HG02759 (cell line): ENCODE measurements at regions not wholly inside any gene's neighbourhood (a gene's known extent, or its start where the extent isn't known, plus 50 kb on each side); places are given as distances from the start of the nearest gene placed in this dataset.

Experiments
- ATAC-seq: cut with Tn5 transposase; IDR thresholded peaks from one replicate; pipeline ENCODE4 v1.9.1; 2021; ENCODE audit warnings: mild to moderate bottlenecking, moderate library complexity; ENCODE audit not compliant: unreplicated experiment

DNA sequence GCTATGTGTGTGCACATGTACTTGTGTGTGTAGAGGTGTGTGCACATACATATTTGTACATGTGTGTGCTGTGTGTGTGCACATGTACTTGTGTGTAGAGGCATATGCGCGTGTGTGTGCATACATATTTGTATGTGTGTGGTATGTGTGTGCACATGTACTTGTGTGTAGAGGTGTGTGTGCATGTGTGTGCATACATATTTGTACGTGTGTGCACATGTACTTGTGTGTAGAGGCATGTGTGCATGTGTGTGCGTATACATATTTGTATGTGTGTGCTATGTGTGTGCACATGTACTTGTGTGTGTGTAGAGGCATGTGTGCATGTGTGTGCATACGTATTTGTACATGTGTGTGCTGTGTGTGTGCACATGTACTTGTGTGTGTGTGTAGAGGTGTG is 291.9 kb downstream of the AJAP1 start:
- ATAC-seq, result no peak

DNA sequence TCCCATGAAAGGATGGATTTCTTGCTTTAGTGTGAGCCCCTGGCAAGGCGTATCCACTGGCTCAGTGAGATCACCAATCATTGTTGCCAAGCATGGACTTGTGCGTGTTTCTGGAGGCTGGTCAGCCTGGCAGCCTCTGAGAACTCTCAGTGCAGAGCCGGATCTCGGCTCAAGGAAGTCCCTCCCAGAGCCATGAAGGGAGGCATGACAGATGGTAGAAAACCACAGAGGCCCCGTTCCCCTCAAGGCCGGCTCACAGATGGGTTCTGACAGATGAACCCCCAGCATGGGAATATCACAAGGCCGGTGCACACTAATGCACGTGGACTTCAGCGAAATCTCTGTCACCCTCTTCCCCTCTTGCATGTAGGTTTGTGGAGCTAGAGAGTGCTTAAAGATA is 290.5 kb downstream of the AJAP1 start:
- no peak for ATAC-seq

DNA sequence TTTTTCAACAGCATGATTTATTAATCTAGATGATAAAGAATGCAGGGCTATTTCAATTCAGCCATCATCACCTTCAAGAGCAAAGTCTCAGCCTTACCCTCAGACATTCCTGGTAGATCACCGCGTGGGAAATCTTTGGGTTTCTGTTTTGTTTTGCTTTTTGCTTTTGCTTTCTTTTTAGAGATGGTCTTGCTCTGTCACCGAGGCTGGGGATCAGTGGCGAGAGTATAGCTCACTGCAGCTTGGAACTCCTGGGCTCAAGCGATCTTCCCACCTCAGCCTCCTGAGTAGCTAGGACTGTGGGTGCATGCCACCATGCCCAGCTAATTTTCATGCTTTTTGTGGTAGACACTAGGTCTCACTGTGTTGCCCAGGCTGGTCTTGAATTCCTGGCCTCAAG is 289.7 kb downstream of the AJAP1 start:
- ATAC-seq, result no peak

DNA sequence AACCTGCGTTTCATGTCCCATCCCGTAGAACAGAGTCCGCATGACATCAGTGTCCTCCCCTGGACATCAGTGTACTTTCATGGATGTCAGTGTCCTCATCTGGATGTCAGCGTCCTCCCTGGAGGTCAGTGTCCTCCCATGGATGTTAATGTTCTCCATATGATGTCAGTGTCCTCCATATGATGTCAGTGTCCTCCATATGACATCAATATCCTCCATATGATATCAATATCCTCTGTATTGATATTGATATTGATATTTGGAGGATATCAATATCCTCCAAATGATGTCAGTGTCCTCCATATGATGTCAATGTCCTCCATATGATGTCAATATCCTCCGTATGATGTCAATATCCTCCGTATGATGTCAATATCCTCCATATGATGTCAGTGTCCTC is 284.9 kb downstream of the AJAP1 start:
- ATAC-seq, result no peak

DNA sequence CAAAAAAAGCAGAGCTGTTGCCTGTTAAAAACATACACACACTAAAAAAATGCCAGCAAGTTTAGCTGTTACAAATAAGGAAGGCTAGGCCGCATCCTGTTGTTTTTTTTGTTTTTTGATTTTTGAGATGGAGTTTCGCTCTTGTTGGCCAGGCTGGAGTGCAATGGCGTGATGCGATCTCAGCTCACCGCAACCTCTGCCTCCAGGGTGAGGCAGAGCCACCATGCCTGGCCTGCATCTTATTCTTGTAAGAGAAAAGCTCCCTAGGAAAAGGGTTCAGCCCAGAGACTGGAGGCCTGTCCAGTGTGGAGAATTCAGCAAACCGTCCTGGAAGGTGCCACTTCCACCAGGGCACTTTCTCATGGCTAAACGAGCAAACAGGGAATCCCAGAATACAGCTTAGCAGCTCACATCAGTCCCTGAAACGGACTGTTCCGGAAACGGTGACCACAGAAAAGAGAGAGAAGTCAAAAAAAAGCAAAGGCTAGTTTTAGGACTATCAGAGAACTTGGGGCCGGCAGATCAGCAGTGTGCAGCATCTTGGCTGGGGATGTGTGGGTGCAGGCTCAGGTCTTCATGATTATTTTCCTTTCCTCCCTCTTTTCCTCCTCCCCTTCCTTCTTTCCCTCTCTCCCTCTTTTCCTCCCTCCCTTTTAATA is 283.6 kb downstream of the AJAP1 start:
- ATAC-seq, result no peak

DNA sequence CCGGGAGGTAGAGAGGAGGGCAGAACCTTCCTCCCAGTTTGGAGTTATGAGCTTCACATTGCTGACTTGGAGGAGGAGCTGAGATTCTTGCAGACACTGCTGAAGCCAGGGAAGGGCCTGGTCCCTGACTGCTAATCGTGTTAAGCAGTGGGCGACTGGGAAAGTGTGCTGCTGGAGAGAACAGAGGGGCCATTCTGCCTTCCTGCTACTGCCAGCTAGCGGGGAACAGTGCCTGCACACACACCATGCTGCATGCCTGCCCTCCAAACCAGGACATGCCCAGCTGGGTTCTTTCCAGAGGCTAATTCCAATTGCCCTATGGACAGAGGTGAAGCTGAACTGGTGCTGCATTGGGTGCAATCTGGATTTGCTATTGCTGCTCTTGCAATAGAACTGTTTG is 281.4 kb downstream of the AJAP1 start:
- no peak for ATAC-seq

DNA sequence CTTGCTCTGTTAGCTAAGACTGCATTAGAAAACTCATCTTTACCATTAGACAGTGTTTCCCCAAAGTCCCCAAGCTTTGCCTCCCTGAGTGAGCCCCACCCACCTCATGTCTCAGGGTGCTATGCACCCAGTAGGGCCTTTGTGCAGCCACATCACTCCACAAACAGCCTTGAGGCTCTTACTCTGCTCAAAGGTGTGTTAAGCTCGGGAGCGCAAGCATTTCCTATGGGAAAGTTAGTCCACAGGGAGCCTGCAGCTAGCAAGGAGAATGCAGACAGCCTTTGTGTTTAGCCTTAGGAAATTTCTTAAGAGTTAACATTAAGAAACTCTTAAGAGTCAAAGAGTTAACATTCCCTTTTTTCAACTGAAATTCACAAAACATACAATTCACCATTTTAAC is 278.8 kb downstream of the AJAP1 start:
- no peak for ATAC-seq

DNA sequence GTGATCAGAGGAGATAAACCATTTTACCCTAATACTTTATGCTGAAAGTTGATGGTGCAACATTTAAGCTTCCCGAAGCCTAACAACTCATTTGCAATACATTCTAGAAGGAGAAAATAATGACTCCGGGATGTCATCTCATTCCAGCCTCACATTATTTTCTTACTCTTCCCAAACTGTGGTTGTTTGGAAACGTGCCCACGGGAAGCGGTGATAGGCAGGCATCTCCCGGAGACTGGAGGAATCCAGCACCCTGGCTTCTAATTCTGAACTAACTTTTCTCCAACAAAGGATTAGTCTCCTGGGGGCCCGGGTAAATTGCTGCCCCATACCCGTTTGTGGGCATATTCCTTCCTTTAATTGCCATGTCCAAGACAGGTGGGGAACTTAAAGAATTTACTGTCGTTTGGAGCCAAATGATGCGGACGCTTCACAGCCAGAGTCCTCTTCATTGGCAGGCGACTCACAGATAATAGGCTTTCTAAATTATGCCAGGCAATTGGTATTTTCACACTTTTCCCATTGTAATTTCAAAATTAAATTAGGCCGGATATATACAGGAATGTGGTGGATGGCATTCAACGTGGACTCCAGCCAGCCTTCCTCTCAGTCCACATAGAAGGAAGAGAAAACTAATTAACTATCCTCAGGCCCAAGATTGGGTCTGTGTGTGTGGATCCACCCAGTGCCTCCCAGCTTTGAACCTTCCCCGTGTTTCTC is 278.1 kb downstream of the AJAP1 start:
- ATAC-seq, result no peak

DNA sequence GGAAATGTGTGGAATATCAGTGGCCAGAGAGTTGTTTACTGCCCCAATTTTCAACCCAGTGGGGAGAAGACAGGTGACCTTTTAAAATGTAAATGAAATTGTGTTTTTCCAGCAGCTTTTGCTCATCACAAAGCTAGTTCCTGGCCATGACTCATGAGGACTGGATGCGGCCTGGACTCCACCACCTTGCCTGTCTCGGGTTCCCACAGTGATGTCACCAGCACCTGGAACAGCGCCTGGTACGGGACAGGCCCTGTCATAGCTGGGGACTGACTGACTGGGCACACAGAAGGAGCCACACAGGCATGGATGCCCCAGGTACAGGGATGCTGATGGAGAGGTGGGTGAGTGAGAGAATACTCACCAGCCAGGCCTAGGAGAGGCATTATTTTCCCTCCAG is 277.1 kb downstream of the AJAP1 start:
- ATAC-seq, result no peak

DNA sequence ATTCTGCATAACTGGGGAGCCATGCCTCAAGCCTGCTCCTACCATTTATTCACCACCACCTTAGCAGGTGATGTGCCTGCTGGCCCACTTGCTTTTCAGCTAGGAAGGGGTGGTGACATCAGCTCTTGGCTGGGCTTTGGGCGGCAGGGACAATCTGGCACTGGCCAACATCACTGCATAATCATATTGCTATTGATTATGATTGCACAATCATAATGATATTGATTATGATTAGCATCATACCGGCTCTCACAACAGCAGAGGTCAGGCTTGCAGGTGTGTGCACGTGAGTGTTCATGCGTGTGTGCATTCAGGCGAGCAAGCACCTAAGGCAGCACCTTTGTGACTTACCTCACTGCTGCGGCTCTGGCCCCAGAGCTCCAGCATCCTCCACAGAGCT is 273.8 kb downstream of the AJAP1 start:
- no peak for ATAC-seq

DNA sequence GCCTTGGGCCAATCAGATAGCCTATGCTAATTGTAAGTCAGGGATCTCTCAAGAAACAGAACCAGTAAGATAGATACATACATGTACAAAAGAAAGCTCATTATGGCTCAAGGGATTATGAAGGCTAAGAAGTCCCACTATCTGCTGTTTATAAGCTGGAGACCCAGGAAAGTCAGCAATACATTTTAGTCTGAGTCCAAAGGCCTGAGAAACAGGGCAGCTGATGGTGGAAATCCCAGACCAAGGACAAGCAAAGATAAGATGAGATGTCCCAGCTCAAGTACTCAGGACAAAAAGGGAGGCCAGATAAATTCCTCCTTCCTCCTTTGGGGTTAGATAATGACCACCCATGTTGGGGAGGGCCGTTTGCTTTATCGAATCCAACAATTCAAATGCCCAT is 269.9 kb downstream of the AJAP1 start:
- no peak for ATAC-seq

DNA sequence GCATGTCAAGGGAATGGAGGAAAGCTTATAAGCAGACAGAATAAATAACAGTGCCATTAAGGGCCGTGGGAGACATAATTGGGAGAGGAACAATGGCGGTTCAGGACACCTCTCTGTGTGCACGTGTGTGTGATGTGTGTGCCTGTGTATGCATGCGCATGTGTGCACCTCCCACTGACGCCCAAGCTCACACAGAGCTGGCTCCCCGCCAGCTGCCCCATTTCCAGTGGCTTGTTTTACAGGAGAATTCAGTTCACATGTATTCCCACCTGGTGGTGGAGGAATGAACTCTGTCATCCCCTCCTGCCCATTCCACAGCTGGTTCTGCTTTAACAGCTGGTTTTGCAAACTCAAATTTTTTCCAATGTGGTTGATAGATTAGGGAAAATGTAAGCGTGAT is 262.2 kb downstream of the AJAP1 start:
- no peak for ATAC-seq

DNA sequence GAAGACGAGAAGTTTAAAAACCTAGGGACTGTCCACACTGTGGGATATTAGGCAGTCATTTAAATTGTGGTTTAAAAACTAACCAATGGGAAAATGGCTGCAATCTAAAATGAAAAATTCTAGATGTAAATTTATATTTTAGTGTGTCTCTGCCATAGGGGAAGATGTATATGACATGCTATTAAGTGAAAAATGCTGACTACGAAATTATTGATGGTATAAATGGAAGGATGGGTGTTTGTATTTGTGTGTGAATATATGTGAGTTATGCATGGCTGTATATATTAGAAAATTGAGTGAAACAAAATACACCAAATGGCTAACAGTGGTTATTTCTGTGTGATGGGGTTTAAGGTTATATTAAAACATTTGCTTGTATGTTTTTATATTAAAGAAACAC is 260.7 kb downstream of the AJAP1 start:
- ATAC-seq, result no peak

DNA sequence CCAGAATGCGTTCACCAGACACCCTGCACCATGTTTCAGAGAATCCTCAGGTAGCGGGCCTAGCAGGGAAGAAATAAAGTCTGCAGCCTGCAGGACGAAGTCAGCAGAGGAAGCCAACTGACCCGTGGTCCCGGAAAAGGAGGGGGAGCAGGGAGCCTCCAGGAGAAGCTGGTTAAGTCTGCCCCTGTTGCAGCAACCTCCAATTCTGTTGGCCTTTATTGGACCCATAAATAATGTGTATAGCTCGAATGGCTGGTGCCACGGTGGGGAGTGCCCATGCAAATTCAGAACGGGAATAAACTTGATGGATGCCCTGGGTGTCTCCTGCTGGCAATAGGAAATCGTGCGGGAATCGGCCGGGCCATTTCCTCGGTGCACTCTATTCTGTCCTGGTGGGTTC is 254.1 kb downstream of the AJAP1 start:
- no peak for ATAC-seq

DNA sequence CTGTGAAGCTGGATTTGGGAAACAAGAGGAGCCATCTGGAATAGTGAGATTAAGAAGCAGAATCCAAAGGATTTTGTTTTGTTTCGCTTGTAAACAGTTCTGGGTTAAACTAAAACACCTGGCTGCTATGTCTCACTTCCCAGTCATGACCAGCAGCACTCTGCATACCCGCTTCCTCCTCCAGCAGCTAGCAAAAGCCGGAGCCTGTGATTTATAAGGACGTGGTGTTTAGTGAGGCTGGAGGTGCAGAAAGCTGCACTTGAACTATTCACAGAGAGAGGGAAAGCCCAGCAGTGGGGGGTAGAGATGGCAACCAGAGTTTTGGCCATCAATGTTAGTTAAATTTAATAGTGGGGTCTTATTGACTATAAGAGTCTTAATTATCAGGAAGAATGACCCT is 240.2 kb downstream of the AJAP1 start:
- no peak for ATAC-seq

DNA sequence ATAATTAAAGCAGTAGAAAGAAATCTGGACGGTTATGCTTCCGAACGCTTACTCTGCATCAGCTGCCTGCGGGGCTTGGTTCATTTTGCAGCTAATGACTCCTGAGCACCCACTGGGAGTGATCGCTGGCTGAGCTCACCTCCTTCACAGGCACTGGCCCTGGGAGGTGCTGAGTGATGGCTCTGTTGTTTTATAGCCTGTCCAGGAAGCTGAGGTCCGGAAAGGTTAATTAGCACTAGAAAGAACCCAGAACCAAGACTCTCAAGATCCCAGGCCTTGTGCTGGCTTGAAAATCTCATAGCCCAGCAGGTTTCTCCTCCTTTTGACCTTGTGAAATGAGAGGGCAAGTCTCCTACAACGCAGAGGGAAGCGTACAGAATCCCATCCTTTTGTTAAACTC is 226.2 kb downstream of the AJAP1 start:
- ATAC-seq, result no peak

DNA sequence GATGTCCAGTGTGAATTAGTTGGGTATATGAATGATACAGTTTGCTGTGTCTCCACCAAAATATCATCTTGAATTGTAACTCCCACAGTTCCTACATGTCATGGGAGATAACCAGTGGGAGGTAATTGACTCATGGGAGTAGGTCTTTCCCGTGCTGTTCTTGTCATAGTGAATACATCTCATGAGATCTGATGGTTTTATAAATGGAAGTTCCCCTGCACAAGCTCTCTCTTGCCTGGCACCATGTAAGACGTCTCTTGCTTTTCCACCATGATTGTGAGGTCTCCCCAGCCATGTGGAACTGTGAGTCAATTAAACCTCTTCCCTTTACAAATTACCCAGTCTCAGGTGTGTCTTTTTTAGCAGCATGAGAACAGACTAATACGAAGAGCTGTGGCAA is 223.0 kb downstream of the AJAP1 start:
- ATAC-seq, result no peak

DNA sequence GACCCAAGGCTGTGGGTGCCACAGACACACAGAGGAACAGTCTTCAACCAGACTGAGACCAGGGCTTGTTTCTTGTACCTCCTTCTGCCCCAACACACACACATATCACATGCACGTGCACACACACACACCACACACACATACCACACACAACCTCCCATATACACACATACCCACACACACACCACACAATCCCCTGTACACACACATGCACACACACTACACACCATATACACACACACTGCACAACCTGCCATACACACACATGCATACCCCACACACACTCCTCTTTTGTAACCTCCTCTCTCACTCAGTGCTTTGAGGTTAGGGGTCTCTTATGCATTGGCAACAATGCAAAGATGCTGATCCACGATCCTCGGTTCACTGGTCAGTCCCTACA is 217.0 kb downstream of the AJAP1 start:
- ATAC-seq, result no peak

DNA sequence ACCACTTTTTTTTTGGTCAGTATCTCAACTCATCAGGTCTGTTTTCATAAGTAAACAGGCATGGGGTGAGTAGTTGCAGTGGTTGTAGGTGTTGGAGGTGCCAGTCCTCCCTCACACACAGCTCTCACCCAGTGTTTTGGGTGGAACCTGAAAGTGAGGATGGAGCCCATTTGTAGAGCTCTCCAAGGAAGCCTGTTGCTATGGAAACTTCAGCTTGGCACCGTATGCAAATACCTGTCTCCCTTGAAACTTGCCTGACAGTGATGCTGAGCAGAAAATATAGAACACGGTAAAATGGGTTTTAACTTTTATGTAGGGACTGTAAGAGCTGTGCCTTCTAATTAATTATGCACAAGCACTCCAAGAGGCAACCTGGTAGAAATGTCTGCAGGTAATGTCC is 214.1 kb downstream of the AJAP1 start:
- ATAC-seq, result no peak

DNA sequence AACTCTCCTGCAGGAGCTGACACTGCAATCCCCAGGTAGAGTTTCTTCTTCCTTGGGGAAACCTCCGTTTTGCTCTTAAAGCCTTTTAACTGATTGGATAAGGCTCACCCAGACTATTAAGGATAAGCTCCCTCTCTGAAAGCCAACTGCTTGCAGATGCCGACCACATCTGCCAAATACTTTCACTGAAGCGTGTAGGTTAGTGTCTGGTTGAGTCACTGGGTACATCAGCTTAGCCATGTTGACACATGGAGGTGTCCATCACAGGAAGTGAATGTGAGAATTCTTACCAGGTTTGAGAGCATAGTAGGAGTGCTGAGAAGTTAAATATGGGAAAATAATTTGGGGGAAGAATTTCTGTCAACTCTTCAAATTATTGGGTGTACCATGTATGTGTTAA is 202.0 kb downstream of the AJAP1 start:
- ATAC-seq, result no peak

DNA sequence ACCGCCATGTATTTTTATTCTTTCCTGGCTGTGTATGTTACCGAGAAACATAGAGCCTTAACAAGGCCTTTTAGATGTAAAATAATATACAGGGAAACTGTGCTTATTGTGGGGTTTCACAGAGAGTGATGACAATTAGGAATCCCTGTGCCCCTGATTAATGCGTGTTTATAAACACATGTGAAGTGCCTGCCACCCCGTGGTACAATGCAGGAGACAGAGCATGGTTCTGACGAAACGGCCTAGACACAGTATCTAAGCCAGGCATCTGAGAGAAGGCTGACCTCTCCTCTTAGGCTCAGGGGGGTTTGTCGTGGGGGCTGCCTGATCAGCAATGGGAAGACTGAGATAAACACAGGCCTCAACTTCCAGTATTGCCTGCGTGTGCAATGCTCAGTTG is 200.0 kb downstream of the AJAP1 start:
- ATAC-seq, result no peak

DNA sequence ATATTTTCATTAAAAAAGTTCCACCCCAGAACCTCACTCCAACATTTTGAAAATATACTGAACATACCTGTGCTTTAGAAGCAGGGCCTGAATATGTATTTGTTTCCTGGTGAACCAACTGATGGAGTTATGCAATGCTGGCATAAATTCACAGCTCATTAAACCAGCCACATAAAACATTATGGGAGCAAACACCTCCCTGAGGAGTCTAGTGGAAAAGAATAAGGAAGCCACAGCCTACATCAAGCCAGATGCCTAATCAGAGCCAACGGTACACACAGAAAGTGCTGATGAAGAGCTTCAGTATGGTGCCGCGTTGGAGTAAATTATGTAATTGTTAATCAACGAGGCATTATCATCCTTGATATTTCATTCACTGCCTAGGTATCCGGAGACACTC is 199.5 kb downstream of the AJAP1 start:
- ATAC-seq, result no peak
